Stimulated activated CD8-positive, alpha-beta memory T cell treated with anti-CD3 and anti-CD28 coated beads, Interleukin-12 subunit alpha, Interleukin-12 subunit beta, amount 100 ng/mL, for 24 hours (primary cell): ENCODE measurements at regions not wholly inside any gene's neighbourhood (a gene's known extent, or its start where the extent isn't known, plus 50 kb on each side); places are given as distances from the start of the nearest gene placed in this dataset.

ENCODE experiments used
- DNase-seq: peaks from one replicate; pipeline ENCODE4 v3.0.0-alpha.2; 2020; ENCODE audit errors: extremely low read depth

DNA sequence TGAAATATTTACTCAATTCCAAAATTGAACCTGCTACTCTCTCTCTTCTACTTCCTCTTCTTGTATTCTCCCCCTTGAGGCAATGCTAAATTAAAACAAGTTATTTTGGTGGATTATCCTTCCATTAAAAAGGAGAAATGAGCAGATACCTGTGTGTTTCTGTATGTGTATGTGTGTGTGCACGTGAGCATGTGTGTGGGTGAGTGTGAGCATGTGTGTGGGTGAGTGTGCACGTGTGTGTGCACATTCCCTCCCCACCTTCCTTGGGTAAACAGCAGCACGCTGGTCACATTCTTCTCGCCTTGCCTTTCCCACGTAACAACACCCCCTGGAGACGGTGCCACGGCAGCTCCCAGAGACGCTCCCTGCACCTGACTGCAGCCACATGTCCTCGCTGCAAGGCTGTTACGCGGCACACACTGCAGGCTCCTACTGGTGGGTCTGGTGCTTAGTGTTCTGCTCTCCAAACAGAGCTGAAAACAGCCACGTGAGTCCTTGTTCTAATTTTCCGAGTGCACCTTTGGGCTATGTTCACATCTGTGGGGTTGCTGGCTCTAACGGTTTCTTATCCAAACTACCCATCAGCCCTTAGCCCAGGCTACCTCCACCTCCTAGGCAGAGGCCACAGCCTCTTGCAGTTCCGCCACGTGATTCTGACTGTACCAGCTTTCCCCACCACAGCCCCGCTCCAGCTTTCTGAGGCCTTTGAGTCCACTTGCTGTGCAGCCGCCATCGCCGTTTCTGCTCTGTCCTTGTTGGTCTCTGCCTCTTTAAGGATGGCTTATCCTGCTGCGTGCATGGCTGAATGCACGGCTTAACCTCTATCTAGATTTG lies 123.4 kb downstream of the CTTN start:
- no peak for DNase-seq

DNA sequence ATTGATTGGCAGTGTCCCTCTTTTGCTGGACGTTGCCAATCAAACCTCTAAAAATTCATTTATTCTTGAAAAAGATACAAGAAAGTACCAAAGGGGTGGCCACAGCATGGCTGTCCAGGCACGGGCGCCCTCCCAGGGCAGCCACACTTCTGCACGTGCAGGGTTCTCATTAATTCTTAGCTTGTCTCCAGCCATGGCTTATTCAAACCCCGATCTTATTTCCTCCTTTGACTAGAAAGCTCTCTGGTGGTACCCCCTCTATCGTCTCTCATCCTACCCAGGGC lies 123.9 kb downstream of the CTTN start:
- no peak for DNase-seq

DNA sequence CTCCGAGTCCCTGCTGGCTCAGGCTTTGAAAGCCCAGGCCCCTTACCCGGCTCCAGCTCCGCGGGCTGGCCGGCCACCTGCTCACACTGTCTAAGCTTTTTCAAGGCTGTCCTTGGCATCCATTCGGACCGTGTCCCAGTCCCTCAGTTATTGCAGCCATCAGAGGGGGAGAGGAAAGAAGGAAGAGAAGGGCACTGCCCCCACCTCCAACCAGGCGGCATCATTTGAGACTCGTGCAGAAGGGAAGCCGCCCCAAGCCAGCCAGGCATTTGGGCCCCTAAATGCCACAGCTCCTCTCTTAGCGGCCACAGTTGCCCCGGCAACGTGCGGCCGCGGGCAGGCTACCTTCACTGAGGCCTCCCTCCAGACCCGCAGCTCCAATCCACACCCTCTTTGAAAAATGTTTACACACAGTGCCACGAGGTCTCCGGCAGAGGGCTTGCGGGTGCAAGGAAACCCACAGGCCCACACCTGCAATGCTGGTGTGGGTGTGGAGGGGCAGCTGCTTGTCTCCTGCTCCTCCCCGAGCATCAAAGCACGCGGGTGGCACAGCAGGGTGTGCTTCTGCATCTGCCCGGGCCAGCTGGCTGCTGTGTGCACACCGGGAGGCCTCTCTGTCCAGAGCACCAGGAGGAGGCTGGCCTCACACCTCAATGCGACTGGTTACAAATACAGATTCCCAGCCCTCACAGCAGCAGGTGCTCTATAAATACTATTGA lies 124.4 kb downstream of the CTTN start:
- DNase-seq: no peak

GRCh38 chr11:70523384-70524095 lies 125.2 kb downstream of the CTTN start:
- no peak for DNase-seq

- no peak for DNase-seq
These were observed 126.0 kb downstream of the CTTN start for GRCh38 chr11:70524096-70524922.

DNA sequence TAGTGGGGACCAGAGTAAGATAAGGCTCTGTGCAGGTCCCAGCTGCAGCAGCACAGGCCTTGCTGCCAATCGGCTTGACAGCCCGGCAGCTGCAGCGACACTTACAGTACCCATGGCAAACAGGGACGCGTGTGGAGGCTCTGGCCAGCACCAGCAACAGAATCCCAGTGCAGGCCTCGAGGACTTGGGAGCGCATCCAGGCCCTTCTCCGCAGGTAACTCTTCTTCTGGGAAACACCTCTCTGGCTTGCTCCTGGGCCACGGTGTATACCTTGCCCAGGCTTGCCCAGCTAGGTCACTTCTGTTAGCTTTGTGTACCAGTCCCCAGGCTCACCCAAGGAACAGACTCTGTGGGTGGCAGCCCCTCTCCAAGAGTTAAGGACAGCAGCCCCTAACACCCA lies 126.7 kb downstream of the CTTN start:
- no peak for DNase-seq

- no peak for DNase-seq
These were observed 127.1 kb downstream of the CTTN start for GRCh38 chr11:70525466-70525865.

GRCh38 chr11:70526116-70527045 lies 128.1 kb downstream of the CTTN start:
- no peak for DNase-seq

DNA sequence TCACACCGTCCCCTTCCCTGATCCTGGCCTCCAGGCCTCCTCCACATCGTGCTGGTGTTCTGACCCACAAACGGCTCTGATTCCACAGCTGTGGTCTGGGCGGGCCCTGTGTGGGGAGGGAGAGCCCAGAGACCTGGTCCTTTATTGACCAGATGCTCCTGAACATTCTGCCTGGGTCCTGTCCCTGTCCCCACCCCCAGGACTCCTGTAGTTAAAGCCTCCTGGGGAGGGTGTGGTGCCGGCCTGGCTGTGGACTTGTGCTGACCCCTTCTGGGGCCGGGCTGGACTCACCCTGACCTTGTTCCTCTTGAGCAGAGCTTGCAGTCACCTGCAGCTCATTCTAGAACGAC lies 128.7 kb downstream of the CTTN start:
- DNase-seq: no peak

GRCh38 chr11:70527429-70528045 lies 129.2 kb downstream of the CTTN start:
- no peak for DNase-seq

- no peak for DNase-seq
These were observed 129.9 kb downstream of the CTTN start for GRCh38 chr11:70528046-70528793.

DNA sequence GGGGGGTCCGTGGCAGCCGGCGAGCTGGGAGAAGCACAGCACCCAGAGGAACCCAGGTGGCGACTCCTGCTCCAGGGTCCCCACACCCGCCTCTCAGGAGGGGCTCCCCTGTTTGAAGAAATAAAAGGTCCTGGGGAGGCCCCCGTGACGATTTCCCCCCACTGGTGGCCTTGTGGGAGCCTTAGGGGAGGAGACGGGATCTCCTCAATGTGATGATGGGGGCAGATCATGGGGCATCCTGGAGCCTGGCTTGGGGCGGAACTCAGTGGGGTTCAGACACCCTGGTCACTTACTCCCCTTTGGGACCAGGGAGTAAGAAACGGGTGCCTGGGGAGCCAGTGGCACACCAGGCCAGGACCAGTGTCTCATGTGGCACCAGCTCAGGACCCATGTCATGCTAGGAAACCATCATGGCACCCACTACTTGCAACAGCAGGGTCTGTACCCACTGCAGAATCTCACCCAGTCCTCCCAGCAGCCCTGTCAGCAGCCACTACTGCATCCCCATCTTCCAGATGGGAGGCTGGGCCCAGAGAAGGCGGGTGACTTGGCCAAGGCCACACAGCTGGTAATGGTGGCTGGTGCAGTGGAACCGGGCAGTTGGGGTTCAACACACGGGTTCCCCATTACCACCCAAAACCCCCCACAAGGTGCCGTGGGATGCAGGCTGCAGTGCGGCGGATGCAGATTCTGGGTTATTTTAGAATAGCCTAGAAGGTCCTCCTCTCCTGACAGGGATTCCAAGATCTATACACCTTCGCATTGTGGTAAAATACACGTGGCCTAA lies 130.7 kb downstream of the CTTN start:
- no peak for DNase-seq

DNA sequence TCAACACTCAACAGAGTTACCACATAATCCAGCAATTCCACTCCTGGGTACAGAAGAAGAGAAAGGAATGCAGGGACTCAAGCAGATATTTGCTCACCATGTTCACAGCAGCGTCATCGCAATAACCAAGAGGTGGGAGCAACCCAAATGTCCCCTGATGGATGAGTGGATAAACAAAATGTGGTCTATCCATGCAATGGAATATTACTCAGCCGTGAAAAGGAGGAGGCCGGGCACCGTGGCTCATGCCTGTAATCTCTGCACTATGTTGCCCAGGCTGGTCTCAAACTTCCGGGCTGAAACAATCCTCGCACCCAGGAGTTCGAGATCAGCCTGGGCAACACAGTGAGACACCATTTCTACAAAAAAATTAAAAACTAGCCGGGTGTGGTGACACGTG lies 131.7 kb downstream of the CTTN start:
- DNase-seq: no peak

DNA sequence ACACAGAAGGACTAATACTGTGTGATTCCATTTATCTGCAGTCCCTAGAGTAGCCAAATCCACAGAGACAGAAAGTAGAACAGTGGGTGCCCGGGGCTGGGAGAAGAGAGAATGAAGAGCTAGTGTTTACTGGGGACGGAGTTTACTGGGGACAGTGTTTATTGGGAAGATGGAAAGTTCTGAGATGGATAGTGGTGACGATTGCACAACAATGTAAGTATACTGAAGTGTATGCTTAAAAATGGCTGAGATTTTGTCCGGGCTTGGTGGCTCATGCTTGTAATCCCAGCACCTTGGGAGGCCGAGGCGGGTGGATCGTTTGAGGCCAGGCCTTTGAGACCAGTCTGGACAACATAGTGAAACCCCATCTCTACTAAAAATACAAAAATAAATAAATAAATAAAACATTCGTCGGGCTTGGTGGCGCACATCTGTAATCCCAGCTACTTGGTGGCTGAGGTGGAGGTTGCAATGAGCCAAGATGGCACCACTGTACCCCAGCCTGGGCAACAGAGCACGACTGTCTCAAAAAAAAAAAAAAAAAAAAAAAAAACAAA lies 132.4 kb downstream of the CTTN start:
- DNase-seq: no peak

- no peak for DNase-seq
These were observed 133.1 kb downstream of the CTTN start for GRCh38 chr11:70531281-70532065.

DNA sequence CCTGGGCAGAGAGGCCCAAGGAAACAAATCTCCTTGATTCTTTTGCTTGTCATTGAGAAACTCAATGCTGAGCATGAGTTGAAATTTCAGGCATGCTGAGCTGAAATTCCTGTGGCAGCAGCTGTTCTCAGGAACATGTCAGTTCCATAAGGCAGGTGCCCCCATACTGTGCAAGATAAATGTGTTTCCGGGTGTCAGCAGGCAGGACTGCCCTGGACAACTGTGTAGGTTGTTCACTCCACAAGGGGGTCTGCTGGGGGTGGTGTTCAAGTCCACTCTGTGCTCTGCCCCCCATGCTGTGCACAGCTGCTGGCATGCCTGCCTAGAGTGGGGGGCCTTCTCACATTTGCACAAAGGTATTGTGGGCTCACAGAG lies 133.7 kb downstream of the CTTN start:
- DNase-seq: no peak

DNA sequence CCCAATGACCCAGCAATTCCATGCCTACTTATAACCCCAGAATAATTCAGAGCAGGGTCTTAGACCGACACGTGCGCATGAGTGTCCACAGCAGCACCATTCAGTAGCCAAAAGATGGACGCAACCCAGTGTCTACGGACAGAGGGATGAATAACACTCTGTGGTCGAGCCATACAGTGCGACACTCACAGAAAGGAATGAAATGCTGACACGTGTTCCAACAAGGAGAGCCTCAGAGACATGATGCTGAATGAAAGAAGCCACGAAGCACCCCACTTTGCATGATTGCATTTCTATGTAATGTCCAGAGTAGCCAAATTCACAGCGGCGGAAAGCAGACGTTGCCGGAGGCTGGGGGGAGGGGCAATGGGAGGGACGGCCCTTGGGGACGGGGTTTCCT lies 134.4 kb downstream of the CTTN start:
- no peak for DNase-seq
